Common myeloid progenitor, CD34-positive (primary cell): ENCODE measurements at regions not wholly inside any gene's neighbourhood (a gene's known extent, or its start where the extent isn't known, plus 50 kb on each side); places are given as distances from the start of the nearest gene placed in this dataset.

Experiments
- CTCF ChIA-PET: fragments of 350-600 bp; sonication (Branson Sonifier 250); formaldehyde crosslinking; loops from one replicate; lab custom pipeline; 2021; ENCODE audit warnings: antibody characterized with exemption; lab: Charles Lee
- POLR2A ChIA-PET: fragments of 350-600 bp; sonication (Branson Sonifier 250); formaldehyde crosslinking; loops from one replicate; lab custom pipeline; 2021; ENCODE audit warnings: antibody characterized with exemption; lab: Charles Lee
- DNase-seq, 3 donors: peaks; one replicate each; pipeline versions ENCODE4 v3.0.0 to v3.0.0-alpha.2; 2013
- H3K27ac ChIP-seq, 2 experiments: 1 replicate in 1 of 2; 2 replicates in 1 of 2; pipeline ENCODE4 v1.7.0; 2013; ENCODE audit warnings: inconsistent platforms in 2 of 2, low read length in 2 of 2, mild to moderate bottlenecking in 2 of 2, low read depth in 1 of 2, moderate library complexity in 1 of 2; ENCODE audit not compliant: severe bottlenecking in 2 of 2, insufficient read depth in 1 of 2, poor library complexity in 1 of 2
- H3K27me3 ChIP-seq, 5 experiments: replicated peaks in 2 of 5; 1 replicate in 3 of 5; 2 replicates in 2 of 5; pipeline versions ENCODE4 v1.6.1 to v1.7.0; 2013; ENCODE audit warnings: low read length in 4 of 5, mild to moderate bottlenecking in 2 of 5, moderate library complexity in 2 of 5, inconsistent platforms in 1 of 5; ENCODE audit not compliant: insufficient read depth in 5 of 5, control insufficient read depth in 4 of 5
- H3K36me3 ChIP-seq, 4 experiments: 1 replicate in 2 of 4; 2 replicates in 2 of 4; pipeline versions ENCODE4 v1.6.1 to v1.7.0; 2013; ENCODE audit warnings: low read length in 3 of 4, control low read depth in 1 of 4, mild to moderate bottlenecking in 1 of 4; ENCODE audit not compliant: control insufficient read depth in 4 of 4, insufficient read depth in 4 of 4
- H3K4me1 ChIP-seq, 4 experiments: 1 replicate in 3 of 4; 2 replicates in 1 of 4; pipeline versions ENCODE4 v1.6.1 to v1.7.1; 2013; ENCODE audit warnings: low read length in 3 of 4, mild to moderate bottlenecking in 3 of 4, control low read depth in 1 of 4, inconsistent platforms in 1 of 4, moderate library complexity in 1 of 4; ENCODE audit not compliant: control insufficient read depth in 4 of 4, insufficient read depth in 4 of 4; ENCODE audit errors: control extremely low read depth in 1 of 4
- H3K4me3 ChIP-seq, 7 experiments: 1 replicate in 4 of 7; 2 replicates in 3 of 7; pipeline versions ENCODE4 v1.5.1 to v1.7.0; 2013; ENCODE audit warnings: mild to moderate bottlenecking in 7 of 7, low read length in 6 of 7, moderate library complexity in 6 of 7, inconsistent platforms in 2 of 7, low read depth in 2 of 7, control low read depth in 1 of 7; ENCODE audit not compliant: insufficient read depth in 4 of 7, control insufficient read depth in 1 of 7; ENCODE audit errors: extremely low read depth in 1 of 7
- H3K9me3 ChIP-seq, 5 experiments: 1 replicate in 4 of 5; 2 replicates in 1 of 5; pipeline versions ENCODE4 v1.6.1 to v1.7.1; 2013; ENCODE audit warnings: low read length in 4 of 5, mild to moderate bottlenecking in 2 of 5, inconsistent platforms in 1 of 5, low read depth in 1 of 5, moderate library complexity in 1 of 5; ENCODE audit not compliant: control insufficient read depth in 4 of 5, insufficient read depth in 2 of 5; ENCODE audit errors: control extremely low read depth in 1 of 5
- WGBS: methylation state at CpG from one replicate; pipeline ENCODE4 v1.1.5; 2013; ENCODE audit not compliant: insufficient coverage; 5-methylcytosine and 5-hydroxymethylcytosine counted together

GRCh38 chr3:22170370-22170769 lies 419.4 kb upstream of the ZNF385D start:
- Histone ChIP-seq H3K27me3 (no peaks in the 10 kb centered on the region), H3K9me3 (peaks cover 0 to 11% (median 4%) of the 10 kb centered on the region in 5 experiments), H3K4me3 (no peak overlapping the region), H3K4me1 (no peaks in the 10 kb centered on the region), H3K36me3 (peaks cover 0 to 12% (median 3%) of the 10 kb centered on the region in 4 experiments), H3K27ac (no peak overlapping the region)
- no peak for DNase-seq
- CTCF ChIA-PET = no interaction called here
- no CpG with 5 or more reads among the region's 1 CpG for WGBS
- POLR2A ChIA-PET = no interaction called here

GRCh38 chr3:22172964-22173363 lies 422.0 kb upstream of the ZNF385D start:
- no peaks in the 10 kb centered on the region for H3K27me3 ChIP-seq
- POLR2A ChIA-PET = no interaction called here
- H3K9me3 ChIP-seq = no peaks in the 10 kb centered on the region
- H3K4me3 ChIP-seq = no peak overlapping the region
- DNase-seq = no peak
- no CpG with 5 or more reads among the region's 4 CpGs for WGBS
- no peaks in the 10 kb centered on the region for H3K36me3 ChIP-seq
- peaks cover 0 to 4% (median 0%) of the 10 kb centered on the region in 4 experiments for H3K4me1 ChIP-seq
- CTCF ChIA-PET = no interaction called here
- H3K27ac ChIP-seq = no peak overlapping the region

- Histone ChIP-seq H3K27ac (peak overlapping the region in 1 of 2 experiments; percentile 51), H3K9me3 (no peaks in the 10 kb centered on the region), H3K4me3 (no peak overlapping the region), H3K4me1 (peaks cover 0 to 4% (median 0%) of the 10 kb centered on the region in 4 experiments), H3K36me3 (no peaks in the 10 kb centered on the region), H3K27me3 (no peaks in the 10 kb centered on the region)
- no CpG with 5 or more reads among the region's 1 CpG for WGBS
- DNase-seq = peak; percentile 12 to 55 (median 28)
- ChIA-PET POLR2A (no interaction called here), CTCF (interaction anchor here (0.9 to 2.2 kb wide), 3 partner anchors 510 to 787 kb away, joined by 3 to 15 read pairs (median 5); no protein-coding TSS in a partner anchor)
These were observed 424.9 kb upstream of the ZNF385D start for GRCh38 chr3:22175947-22176346.

- no peak overlapping the region for H3K4me3 ChIP-seq
- ChIA-PET CTCF (interaction anchor here (2.2 kb wide), 1 partner anchor 711 kb away, joined by 15 read pairs; no protein-coding TSS in a partner anchor), POLR2A (no interaction called here)
- DNase-seq = no peak
- no peaks in the 10 kb centered on the region for H3K36me3 ChIP-seq
- no peaks in the 10 kb centered on the region for H3K27me3 ChIP-seq
- WGBS = 100% methylated on average over 1 of the region's 3 CpGs
- peaks cover 0 to 4% (median 0%) of the 10 kb centered on the region in 4 experiments for H3K4me1 ChIP-seq
- H3K27ac ChIP-seq = no peak overlapping the region
- H3K9me3 ChIP-seq = peaks cover 0 to 5% (median 0%) of the 10 kb centered on the region in 5 experiments
These were observed 425.9 kb upstream of the ZNF385D start for GRCh38 chr3:22176911-22177310.

GRCh38 chr3:22189616-22190015 lies 438.6 kb upstream of the ZNF385D start:
- Histone ChIP-seq H3K36me3 (no peaks in the 10 kb centered on the region), H3K27ac (no peak overlapping the region), H3K27me3 (no peaks in the 10 kb centered on the region), H3K9me3 (no peaks in the 10 kb centered on the region), H3K4me1 (no peaks in the 10 kb centered on the region), H3K4me3 (no peak overlapping the region)
- POLR2A ChIA-PET = no interaction called here
- CTCF ChIA-PET = no interaction called here
- no peak for DNase-seq

GRCh38 chr3:22199095-22199494 lies 448.1 kb upstream of the ZNF385D start:
- ChIA-PET POLR2A (no interaction called here), CTCF (no interaction called here)
- Histone ChIP-seq H3K4me1 (no peaks in the 10 kb centered on the region), H3K27ac (no peak overlapping the region), H3K36me3 (no peaks in the 10 kb centered on the region), H3K4me3 (no peak overlapping the region), H3K27me3 (no peaks in the 10 kb centered on the region), H3K9me3 (no peaks in the 10 kb centered on the region)
- no CpG with 5 or more reads among the region's 1 CpG for WGBS
- peak in 2 of 3 donors; percentile 35 to 56 for DNase-seq

GRCh38 chr3:22208844-22209243 lies 457.8 kb upstream of the ZNF385D start:
- Histone ChIP-seq H3K27ac (no peak overlapping the region), H3K4me3 (no peak overlapping the region), H3K4me1 (no peaks in the 10 kb centered on the region), H3K36me3 (peaks cover 0 to 2% (median 0%) of the 10 kb centered on the region in 4 experiments), H3K9me3 (peaks cover 0 to 2% (median 0%) of the 10 kb centered on the region in 5 experiments), H3K27me3 (no peaks in the 10 kb centered on the region)
- no CpG with 5 or more reads among the region's 1 CpG for WGBS
- ChIA-PET CTCF (no interaction called here), POLR2A (no interaction called here)
- DNase-seq = no peak
